ENCODE measurements at regions not wholly inside any gene's neighbourhood (a gene's known extent, or its start where the extent isn't known, plus 50 kb on each side); places are given as distances from the start of the nearest gene placed in this dataset.

- no peak for TF ChIP-seq CHD7 (IDR thresholded peaks at IDR 0.05; ENCODE audit: insufficient replicate concordance, low read length)
Observed at GRCh38 chr4:104766676-104767075, 272.0 kb upstream of the CXXC4 start (continued).

All from H1 (cell line).